ENCODE measurements at regions not wholly inside any gene's neighbourhood (a gene's known extent, or its start where the extent isn't known, plus 50 kb on each side); places are given as distances from the start of the nearest gene placed in this dataset.

GRCh38 chr2:10504994-10505820 lies 57.1 kb upstream of the ODC1 start:
- DNase-seq (ENCODE audit: low spot score): peak; percentile 3
- Histone ChIP-seq H3K9me3 (ENCODE audit: low read depth) (no peaks in the 10 kb centered on the region), H3K27me3 (no peaks in the 10 kb centered on the region)

GRCh38 chr2:10504370-10504993 lies 56.4 kb upstream of the ODC1 start:
- Histone ChIP-seq H3K36me3 (replicated peaks; ENCODE audit: insufficient read depth, low read depth) (no peaks in the 10 kb centered on the region), H3K9me3 (ENCODE audit: low read depth) (no peaks in the 10 kb centered on the region), H3K27ac (no peak overlapping the region), H3K4me3 (no peak overlapping the region), H3K9me2 (replicated peaks; ENCODE audit: insufficient read depth) (no peaks in the 10 kb centered on the region), H4K20me1 (ENCODE audit: insufficient read depth, poor library complexity, severe bottlenecking) (no peaks in the 10 kb centered on the region), H2AFZ (no peak overlapping the region), H3K4me2 (no peak overlapping the region), H3K27me3 (no peaks in the 10 kb centered on the region), H3K79me2 (no peaks in the 10 kb centered on the region), H3K4me1 (ENCODE audit: insufficient read depth) (no peaks in the 10 kb centered on the region)
- peak; percentile 2 for DNase-seq (ENCODE audit: low spot score)
- no peak for TF ChIP-seq EZH2phosphoT487 (IDR thresholded peaks at IDR 0.05; ENCODE audit: low read depth, severe bottlenecking, unreplicated experiment)
- TF ChIP-seq EZH2 (IDR thresholded peaks at IDR 0.05; ENCODE audit: borderline replicate concordance): no peak
- no peak for TF ChIP-seq CTCF (IDR thresholded peaks at IDR 0.05; ENCODE audit: poor library complexity)
- 87% methylated on average over 16 of the region's 16 CpGs for WGBS (ENCODE audit: low lambda C conversion rate, missing lambda C conversion rate)

More at GRCh38 chr2:10504994-10505820, 57.1 kb upstream of the ODC1 start:
- WGBS (ENCODE audit: low lambda C conversion rate, missing lambda C conversion rate): 81% methylated on average over 13 of the region's 13 CpGs
- Histone ChIP-seq H3K36me3 (replicated peaks; ENCODE audit: insufficient read depth, low read depth) (no peaks in the 10 kb centered on the region), H3K9me2 (replicated peaks; ENCODE audit: insufficient read depth) (no peaks in the 10 kb centered on the region), H3K79me2 (no peaks in the 10 kb centered on the region), H3K4me2 (no peak overlapping the region), H2AFZ (no peak overlapping the region), H4K20me1 (ENCODE audit: insufficient read depth, poor library complexity, severe bottlenecking) (no peaks in the 10 kb centered on the region), H3K4me1 (ENCODE audit: insufficient read depth) (no peaks in the 10 kb centered on the region), H3K27ac (no peak overlapping the region), H3K4me3 (no peak overlapping the region)
- no peak for TF ChIP-seq EZH2 (IDR thresholded peaks at IDR 0.05; ENCODE audit: borderline replicate concordance)
- no peak for TF ChIP-seq CTCF (IDR thresholded peaks at IDR 0.05; ENCODE audit: poor library complexity)
- TF ChIP-seq EZH2phosphoT487 (IDR thresholded peaks at IDR 0.05; ENCODE audit: low read depth, severe bottlenecking, unreplicated experiment): no peak

- Histone ChIP-seq H3K4me1 (ENCODE audit: insufficient read depth) (no peaks in the 10 kb centered on the region), H3K79me2 (no peaks in the 10 kb centered on the region), H3K27me3 (no peaks in the 10 kb centered on the region), H3K4me3 (no peak overlapping the region), H3K36me3 (replicated peaks; ENCODE audit: insufficient read depth, low read depth) (no peaks in the 10 kb centered on the region), H4K20me1 (ENCODE audit: insufficient read depth, poor library complexity, severe bottlenecking) (no peaks in the 10 kb centered on the region), H3K9me3 (ENCODE audit: low read depth) (no peaks in the 10 kb centered on the region), H3K4me2 (no peak overlapping the region), H3K27ac (no peak overlapping the region), H3K9me2 (replicated peaks; ENCODE audit: insufficient read depth) (no peaks in the 10 kb centered on the region), H2AFZ (no peak overlapping the region)
- no peak for DNase-seq (ENCODE audit: low spot score)
- TF ChIP-seq EZH2phosphoT487 (IDR thresholded peaks at IDR 0.05; ENCODE audit: low read depth, severe bottlenecking, unreplicated experiment): no peak
- TF ChIP-seq EZH2 (IDR thresholded peaks at IDR 0.05; ENCODE audit: borderline replicate concordance): no peak
- 82% methylated on average over 3 of the region's 3 CpGs for WGBS (ENCODE audit: low lambda C conversion rate, missing lambda C conversion rate)
Measured at GRCh38 chr2:10502803-10503107, 54.6 kb upstream of the ODC1 start.

All from hepatocyte (in vitro differentiated cells).